WTC11 (cell line): ENCODE measurements at regions not wholly inside any gene's neighbourhood (a gene's known extent, or its start where the extent isn't known, plus 50 kb on each side); places are given as distances from the start of the nearest gene placed in this dataset.

Source experiments
- ARID4B ChIP-seq: sonication (generic); formaldehyde crosslinking; IDR thresholded peaks from 2 replicates; pipeline ENCODE4 v1.8.0; 2023; ENCODE audit warnings: missing genetic modification reagents, mild to moderate bottlenecking, borderline replicate concordance
- CTCF ChIP-seq: fragments of 200-600 bp; IDR thresholded peaks from 2 replicates; pipeline ENCODE4 v1.8.0; 2022; ENCODE audit warnings: antibody characterized with exemption
- IRF2 ChIP-seq: sonication (generic); formaldehyde crosslinking; IDR thresholded peaks from 2 replicates; pipeline ENCODE4 v1.8.0; 2022; ENCODE audit warnings: low read depth, missing genetic modification reagents, borderline replicate concordance
- SP1 ChIP-seq: sonication (generic); formaldehyde crosslinking; conservative IDR thresholded peaks from 2 replicates; pipeline ENCODE4 v1.8.1; 2022; ENCODE audit warnings: missing genetic modification reagents
- TEAD4 ChIP-seq: sonication (generic); formaldehyde crosslinking; IDR thresholded peaks from 2 replicates; pipeline ENCODE4 v1.8.0; 2022; ENCODE audit warnings: mild to moderate bottlenecking, missing genetic modification reagents
- ZNF121 ChIP-seq: sonication (generic); formaldehyde crosslinking; IDR thresholded peaks from 2 replicates; pipeline ENCODE4 v1.8.0; 2023; ENCODE audit warnings: missing genetic modification reagents

GRCh38 chr7:77467408-77467807, 51.3 kb upstream of the GSAP start:
- TF ChIP-seq ZNF121 (CRISPR knock-in tag) = no peak
- TF ChIP-seq CTCF = no peak
- TF ChIP-seq ARID4B = no peak
- TF ChIP-seq SP1 (CRISPR knock-in tag) = no peak
- TF ChIP-seq TEAD4 = no peak
- no peak for TF ChIP-seq IRF2 (CRISPR knock-in tag)
